DOHH2 (cell line): ENCODE measurements at regions not wholly inside any gene's neighbourhood (a gene's known extent, or its start where the extent isn't known, plus 50 kb on each side); places are given as distances from the start of the nearest gene placed in this dataset.

Experiments used
- H3F3A ChIP-seq: fragments of 200-600 bp; sonication (generic), shearing (Covaris generic); 2 replicates; pipeline ENCODE4 v1.6.0; 2016; ENCODE audit warnings: antibody characterized with exemption, mild to moderate bottlenecking; ENCODE audit not compliant: control insufficient read depth, insufficient read depth
- H3K27ac ChIP-seq: fragments of 200-600 bp; sonication (generic); 2 replicates; pipeline ENCODE4 v1.5.1; 2014; ENCODE audit warnings: low read depth, mild to moderate bottlenecking, low read length, moderate library complexity
- H3K27me3 ChIP-seq: fragments of 200-600 bp; sonication (generic); 2 replicates; pipeline ENCODE4 v1.6.1; 2014; ENCODE audit warnings: mild to moderate bottlenecking, low read length, mixed read lengths; ENCODE audit not compliant: control insufficient read depth
- H3K36me3 ChIP-seq: fragments of 200-600 bp; sonication (generic); 2 replicates; pipeline ENCODE4 v1.6.1; 2014; ENCODE audit warnings: mild to moderate bottlenecking, low read length, moderate library complexity, mixed read lengths; ENCODE audit not compliant: control insufficient read depth
- H3K4me1 ChIP-seq: fragments of 200-600 bp; sonication (generic); 2 replicates; pipeline ENCODE4 v1.6.1; 2014; ENCODE audit warnings: mild to moderate bottlenecking, low read length, mixed read lengths; ENCODE audit not compliant: control insufficient read depth
- H3K4me2 ChIP-seq: fragments of 200-600 bp; sonication (generic); 2 replicates; pipeline ENCODE4 v1.6.0; 2014; ENCODE audit warnings: mild to moderate bottlenecking, low read length, moderate library complexity
- H3K4me3 ChIP-seq: fragments of 200-600 bp; sonication (generic); 2 replicates; pipeline ENCODE4 v1.5.1; 2014; ENCODE audit warnings: mild to moderate bottlenecking, low read length, mixed read lengths
- H3K79me2 ChIP-seq: fragments of 200-600 bp; sonication (generic); 2 replicates; pipeline ENCODE4 v1.6.1; 2014; ENCODE audit warnings: mild to moderate bottlenecking, low read length, mixed read lengths; ENCODE audit not compliant: control insufficient read depth
- H3K9me2 ChIP-seq: fragments of 200-600 bp; sonication (generic); replicated peaks from 2 replicates; pipeline ENCODE4 v1.6.1; 2014; ENCODE audit warnings: mild to moderate bottlenecking, low read length, mixed read lengths; ENCODE audit not compliant: control insufficient read depth
- H3K9me3 ChIP-seq: fragments of 200-600 bp; sonication (generic); 2 replicates; pipeline ENCODE4 v1.6.1; 2014; ENCODE audit warnings: antibody characterized with exemption, low read length, mixed read lengths; ENCODE audit not compliant: control insufficient read depth, insufficient read depth
- H4K20me1 ChIP-seq: fragments of 200-600 bp; sonication (generic); 2 replicates; pipeline ENCODE4 v1.6.0; 2014; ENCODE audit warnings: low read depth, mild to moderate bottlenecking, antibody characterized with exemption, low read length, moderate library complexity; ENCODE audit not compliant: control insufficient read depth, insufficient read depth
- EZH2phosphoT487 ChIP-seq: fragments of 200-600 bp; sonication (generic); IDR thresholded peaks from 2 replicates; pipeline ENCODE4 v1.6.1; 2017; ENCODE audit warnings: borderline replicate concordance, mild to moderate bottlenecking, antibody characterized with exemption, low read length, moderate library complexity, mixed read lengths
- TF ChIP-seq, protein P1 (sequence below): fragments of 200-600 bp; sonication (generic); IDR thresholded peaks from one replicate; pipeline ENCODE4 v1.5.1; 2014; ENCODE audit warnings: antibody characterized with exemption, mild to moderate bottlenecking, low read depth, low read length; ENCODE audit not compliant: poor library complexity, severe bottlenecking

- Histone ChIP-seq H3K36me3 (no peaks in the 10 kb centered on the region), H4K20me1 (no peaks in the 10 kb centered on the region), H3K4me2 (no peak overlapping the region)
These were observed 454.2 kb upstream of the HNRNPA3 start for GRCh38 chr2:176758426-176758825.

GRCh38 chr2:176760439-176760838 is 452.2 kb upstream of the HNRNPA3 start:
- Histone ChIP-seq H3K27me3 (peaks cover 22% of the 10 kb centered on the region; the same call in 1 of the 2 replicates), H3K27ac (no peak overlapping the region), H3K4me3 (no peak overlapping the region), H3K9me3 (no peaks in the 10 kb centered on the region), H3K79me2 (no peaks in the 10 kb centered on the region), H3K9me2 (no peaks in the 10 kb centered on the region), H3K36me3 (no peaks in the 10 kb centered on the region), H3K4me1 (no peaks in the 10 kb centered on the region), H3K4me2 (no peak overlapping the region), H4K20me1 (no peaks in the 10 kb centered on the region), H3F3A (no peaks in the 10 kb centered on the region)
- TF ChIP-seq, protein P1, sequence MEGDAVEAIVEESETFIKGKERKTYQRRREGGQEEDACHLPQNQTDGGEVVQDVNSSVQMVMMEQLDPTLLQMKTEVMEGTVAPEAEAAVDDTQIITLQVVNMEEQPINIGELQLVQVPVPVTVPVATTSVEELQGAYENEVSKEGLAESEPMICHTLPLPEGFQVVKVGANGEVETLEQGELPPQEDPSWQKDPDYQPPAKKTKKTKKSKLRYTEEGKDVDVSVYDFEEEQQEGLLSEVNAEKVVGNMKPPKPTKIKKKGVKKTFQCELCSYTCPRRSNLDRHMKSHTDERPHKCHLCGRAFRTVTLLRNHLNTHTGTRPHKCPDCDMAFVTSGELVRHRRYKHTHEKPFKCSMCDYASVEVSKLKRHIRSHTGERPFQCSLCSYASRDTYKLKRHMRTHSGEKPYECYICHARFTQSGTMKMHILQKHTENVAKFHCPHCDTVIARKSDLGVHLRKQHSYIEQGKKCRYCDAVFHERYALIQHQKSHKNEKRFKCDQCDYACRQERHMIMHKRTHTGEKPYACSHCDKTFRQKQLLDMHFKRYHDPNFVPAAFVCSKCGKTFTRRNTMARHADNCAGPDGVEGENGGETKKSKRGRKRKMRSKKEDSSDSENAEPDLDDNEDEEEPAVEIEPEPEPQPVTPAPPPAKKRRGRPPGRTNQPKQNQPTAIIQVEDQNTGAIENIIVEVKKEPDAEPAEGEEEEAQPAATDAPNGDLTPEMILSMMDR, result no peak
- no peak for TF ChIP-seq EZH2phosphoT487

More at GRCh38 chr2:176758426-176758825, 454.2 kb upstream of the HNRNPA3 start:
- peaks cover 9% of the 10 kb centered on the region; the same call in 1 of the 2 replicates for H3K27me3 ChIP-seq
- H3F3A ChIP-seq, result no peaks in the 10 kb centered on the region
- no peak overlapping the region for H3K4me3 ChIP-seq
- no peaks in the 10 kb centered on the region for H3K9me3 ChIP-seq
- H3K4me1 ChIP-seq, result no peaks in the 10 kb centered on the region
- TF ChIP-seq, protein P1, result no peak
- TF ChIP-seq EZH2phosphoT487, result no peak
- no peak overlapping the region for H3K27ac ChIP-seq
- no peaks in the 10 kb centered on the region for H3K9me2 ChIP-seq
- H3K79me2 ChIP-seq, result no peaks in the 10 kb centered on the region

DNA sequence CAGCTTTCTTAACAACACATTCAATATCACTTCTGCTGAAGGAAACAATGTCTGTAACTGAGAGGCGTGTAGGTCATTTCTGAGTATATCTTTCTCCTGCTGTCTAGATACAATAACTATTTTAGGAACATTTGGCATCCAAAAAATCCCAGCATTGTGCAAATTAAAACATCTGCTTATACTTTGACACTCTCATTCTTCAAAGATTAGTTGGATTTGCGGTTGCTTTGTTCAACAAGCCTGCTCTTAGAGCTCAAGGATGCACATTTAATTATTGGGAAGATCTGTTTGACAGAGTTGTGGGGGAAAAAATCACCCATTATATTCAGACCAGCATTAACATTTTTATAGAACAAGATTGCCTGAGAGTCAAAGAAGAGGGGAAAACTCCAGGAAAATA is 449.5 kb upstream of the HNRNPA3 start:
- no peak for TF ChIP-seq EZH2phosphoT487
- TF ChIP-seq, protein P1, result no peak
- Histone ChIP-seq H3F3A (no peaks in the 10 kb centered on the region), H3K79me2 (no peaks in the 10 kb centered on the region), H3K9me2 (no peaks in the 10 kb centered on the region), H3K4me1 (no peaks in the 10 kb centered on the region), H4K20me1 (no peaks in the 10 kb centered on the region), H3K36me3 (no peaks in the 10 kb centered on the region), H3K4me2 (no peak overlapping the region), H3K4me3 (no peak overlapping the region), H3K9me3 (no peaks in the 10 kb centered on the region), H3K27ac (no peak overlapping the region), H3K27me3 (peaks cover 22% of the 10 kb centered on the region; the same call in 1 of the 2 replicates)
